ENCODE measurements at regions not wholly inside any gene's neighbourhood (a gene's known extent, or its start where the extent isn't known, plus 50 kb on each side); places are given as distances from the start of the nearest gene placed in this dataset.
A peak's percentile ranks its signal among the peaks of the same experiment; 100 is the strongest.

DNA sequence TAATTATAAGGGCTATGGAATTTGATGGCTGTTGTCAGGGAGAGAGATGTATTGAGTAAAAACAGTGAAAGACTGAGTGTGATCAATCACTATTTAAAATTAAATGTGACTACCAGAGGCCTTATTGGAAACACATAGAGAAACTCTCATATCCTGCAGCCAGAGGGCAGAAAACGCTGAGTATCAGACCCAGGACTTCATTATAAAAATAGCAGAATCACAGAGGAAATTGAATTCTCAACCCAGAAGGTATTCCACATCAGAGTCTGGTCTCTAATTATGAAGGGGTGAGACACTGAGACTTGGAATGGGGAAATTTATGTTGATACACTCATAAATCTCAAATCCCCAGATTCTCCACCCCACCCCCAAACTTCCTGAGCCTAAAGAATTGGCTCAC lies 69.5 kb upstream of the IL6 start:
- no peak for DNase-seq (ENCODE audit: low read depth)

DNA sequence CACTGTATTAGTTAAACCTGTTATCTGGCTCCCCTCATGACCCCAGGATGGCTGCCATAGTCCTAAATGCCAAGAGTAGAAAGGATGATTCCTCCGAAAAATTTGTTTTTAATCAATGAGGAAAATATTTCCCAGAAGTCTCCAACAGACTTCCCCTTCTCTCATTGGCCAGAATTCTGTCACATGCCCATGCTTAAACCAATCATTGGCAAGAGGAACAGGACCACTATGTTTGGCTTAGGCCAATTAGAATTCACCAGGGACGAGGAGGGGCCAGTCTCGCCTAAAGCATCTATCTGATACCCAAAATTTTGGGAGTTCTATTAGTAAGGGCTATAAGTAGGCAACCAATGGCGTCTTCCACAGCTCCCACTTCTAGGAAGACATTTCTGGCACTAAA lies 71.2 kb upstream of the IL6 start:
- no peak for DNase-seq (ENCODE audit: low read depth)

DNA sequence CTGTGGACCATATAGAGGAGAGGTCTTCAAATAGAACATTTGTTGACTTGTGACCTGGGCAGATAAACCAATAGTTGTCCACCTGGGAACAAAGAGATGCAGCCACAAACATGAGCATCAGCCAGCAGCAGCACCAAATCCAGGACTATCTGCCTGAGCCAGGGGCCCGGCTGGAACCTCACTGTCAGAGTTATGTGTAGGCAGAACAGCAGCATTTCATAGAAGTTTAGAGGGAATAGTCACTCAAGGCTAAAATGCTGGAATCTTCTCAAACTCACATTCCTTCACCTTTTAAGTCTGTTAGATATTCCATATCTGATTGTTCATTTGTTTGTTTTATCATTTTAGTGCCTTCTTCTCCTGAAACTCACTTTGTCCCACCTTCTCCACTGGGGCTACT lies 72.2 kb upstream of the IL6 start:
- no peak for DNase-seq (ENCODE audit: low read depth)

DNA sequence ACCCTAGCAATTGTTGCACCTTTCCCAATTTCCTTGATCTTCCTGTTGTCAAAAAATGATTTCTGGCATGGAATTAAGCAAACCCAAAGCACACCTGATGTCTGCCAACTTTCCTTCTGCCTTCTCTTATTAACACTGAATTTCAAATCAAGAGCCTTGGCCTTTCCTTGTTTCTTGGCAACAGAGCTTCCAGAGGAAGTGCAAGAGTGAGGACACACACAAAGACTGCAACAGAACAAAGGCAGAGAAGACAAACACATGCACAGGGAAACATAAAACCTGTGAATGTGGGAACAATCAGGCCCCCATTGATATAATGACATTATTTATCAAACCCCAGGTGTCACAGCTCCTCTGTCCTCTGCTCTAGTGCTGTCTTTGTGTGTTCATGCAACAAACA lies 73.0 kb upstream of the IL6 start:
- no peak for DNase-seq (ENCODE audit: low read depth)

DNA sequence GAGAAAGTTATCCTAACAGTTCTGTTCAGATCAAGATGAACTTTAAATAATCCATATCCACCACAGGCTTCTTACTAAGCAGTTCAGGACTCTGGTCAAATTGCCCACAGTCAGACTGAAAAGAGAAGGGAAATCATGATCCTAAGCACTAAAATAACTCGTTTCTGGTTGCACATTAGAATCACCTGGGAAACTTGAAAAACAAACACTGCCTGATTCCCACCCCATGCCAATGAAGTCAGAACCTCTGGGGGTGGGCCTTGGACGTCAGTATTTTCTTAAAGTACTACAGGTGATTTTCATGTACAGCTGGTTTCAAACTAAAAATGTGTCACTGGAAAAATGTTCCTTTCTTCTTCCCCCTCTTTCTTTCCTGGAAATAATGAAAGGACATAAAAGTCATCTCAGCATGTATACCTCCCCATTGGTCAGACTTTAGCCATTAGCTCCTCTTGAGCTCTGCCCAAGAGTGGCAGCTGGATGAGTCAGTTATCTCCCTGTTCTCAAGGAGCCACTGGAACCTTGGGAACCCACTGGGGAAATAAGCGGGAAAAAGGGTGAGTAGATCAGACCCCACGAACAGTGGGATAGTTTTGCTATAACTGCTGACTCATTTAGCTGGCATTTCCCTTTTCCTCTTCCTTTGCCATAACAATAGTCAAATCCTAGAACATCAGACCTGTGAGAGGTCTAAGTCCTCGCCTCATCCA lies 75.3 kb upstream of the IL6 start:
- no peak for DNase-seq (ENCODE audit: low read depth)

DNA sequence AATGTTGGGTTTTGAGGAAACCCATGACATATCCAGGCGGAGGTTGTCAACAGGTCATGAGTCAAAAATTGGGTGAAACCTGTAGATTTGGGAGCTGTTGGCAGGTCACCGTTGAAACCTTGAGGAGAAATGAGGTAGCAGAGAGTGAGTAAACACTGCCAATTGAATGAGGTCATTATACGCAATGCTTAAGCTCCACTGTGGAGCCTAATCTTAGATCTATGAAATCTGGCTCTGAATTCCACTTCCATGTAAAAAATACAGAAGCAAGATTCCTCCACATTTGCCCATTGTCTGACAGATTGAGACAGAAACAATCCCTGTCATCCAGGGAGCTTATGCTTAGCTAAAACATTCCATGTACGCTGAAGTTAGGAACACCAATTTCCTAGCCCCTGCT lies 76.0 kb upstream of the IL6 start:
- no peak for DNase-seq (ENCODE audit: low read depth)

DNA sequence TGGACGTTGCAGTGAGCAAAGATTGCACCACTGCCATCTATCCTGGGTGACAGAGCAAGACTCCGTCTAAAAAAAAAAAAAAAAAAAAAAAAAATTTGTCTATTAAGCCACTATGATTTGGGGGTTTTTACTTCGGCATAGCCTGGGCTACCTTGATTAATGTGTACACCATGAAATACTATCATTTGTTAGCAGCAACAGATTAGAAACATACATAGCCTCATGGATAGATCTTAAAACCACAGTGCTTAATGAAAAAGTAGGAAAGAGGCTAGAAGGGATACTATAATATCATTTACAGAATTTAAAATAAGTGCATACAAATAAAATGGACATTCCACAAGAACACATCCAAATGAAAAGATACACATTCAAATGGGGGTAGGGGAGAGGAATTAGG lies 77.3 kb upstream of the IL6 start:
- DNase-seq (ENCODE audit: low read depth) = no peak

DNA sequence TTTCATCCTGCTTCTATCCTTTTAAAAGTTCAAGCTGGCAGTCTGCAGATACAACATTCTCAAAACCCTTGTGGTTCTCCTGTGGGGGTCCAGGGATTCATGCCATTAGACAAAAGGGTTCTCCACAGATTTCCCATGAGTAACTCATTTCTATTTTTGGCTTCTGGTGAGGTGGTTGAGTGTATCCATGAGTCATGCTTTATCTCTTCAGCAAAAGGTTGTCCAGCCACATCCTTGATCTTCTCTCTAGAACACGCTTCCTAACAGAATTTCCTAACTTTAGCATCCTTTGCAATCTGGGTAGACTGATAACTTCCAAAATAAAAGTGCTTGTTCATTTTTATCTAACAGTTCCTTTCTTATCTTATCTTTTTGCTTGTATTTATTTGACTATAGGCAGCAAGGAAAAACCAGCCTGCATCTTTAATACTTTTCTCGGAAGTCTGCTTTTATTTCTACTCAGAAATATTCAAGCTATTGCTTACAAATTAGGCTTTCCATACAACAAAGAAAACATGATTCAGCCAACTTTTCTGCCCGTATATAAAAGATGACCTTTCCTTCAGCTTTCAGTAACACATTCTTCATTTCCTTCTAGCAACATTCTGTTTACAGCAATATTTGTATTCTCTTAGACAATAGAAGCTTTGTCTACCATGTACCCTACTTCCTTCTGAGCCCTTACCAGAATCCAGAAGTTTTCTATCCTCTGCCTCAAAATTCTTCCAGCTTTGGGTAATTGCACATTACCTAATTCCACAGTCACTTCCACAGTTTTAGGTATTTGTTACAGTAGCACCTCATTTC lies 79.3 kb upstream of the IL6 start:
- DNase-seq (ENCODE audit: low read depth) = peak; percentile 52

DNA sequence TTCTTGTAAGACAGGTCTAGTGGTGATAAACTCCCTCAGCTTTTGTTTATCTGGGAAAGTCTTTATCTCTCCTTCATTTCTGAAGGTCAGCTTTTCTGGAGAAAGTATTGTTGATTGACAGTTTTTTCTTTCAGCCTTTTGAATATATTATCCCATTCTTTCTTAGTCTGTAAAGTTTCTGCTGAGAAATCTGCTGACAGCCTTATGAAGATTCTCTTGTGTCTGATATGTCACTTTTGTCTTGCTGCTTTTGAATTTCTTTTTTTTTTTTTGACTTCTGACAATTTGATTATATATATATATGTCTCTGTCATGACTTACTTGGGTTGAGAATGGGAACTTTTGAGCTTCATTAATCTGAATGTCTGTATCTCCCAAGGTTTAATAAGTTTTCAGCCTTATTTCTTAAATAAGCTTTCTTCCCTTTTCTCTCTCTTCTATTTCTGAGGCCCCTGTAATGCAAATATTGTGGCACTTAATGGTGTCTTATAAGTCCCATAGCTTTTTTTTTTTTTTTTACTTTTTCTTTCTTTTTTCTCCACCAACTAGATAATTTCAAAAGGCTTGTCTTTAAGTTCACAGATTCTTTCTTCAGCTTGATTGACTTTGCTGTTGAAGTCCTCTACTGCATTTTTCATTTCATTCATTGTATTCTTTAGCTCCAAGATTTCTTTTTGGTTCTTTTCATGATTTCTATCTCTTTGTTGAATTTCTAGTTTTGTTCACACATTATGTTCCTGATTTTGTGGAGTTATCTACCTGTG lies 81.4 kb upstream of the IL6 start:
- no peak for DNase-seq (ENCODE audit: low read depth)

DNA sequence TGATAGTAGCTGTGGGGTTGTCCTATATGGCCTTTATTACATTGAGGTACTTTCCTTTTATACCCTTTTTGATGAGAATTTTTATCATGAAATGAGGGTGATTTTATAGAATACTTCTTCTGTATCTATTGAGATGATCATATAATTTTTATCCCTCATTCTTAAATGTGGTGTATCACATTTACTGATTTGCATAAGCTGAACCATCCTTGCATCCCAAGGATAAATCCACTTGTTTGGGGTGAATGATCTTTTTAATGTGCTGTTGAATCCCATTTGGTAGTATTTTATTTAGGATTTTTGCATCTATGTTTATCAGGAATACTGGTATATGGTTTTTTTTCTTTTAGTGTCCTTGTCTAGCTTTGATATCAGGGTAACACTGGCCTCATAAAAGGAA lies 84.5 kb upstream of the IL6 start:
- no peak for DNase-seq (ENCODE audit: low read depth)

DNA sequence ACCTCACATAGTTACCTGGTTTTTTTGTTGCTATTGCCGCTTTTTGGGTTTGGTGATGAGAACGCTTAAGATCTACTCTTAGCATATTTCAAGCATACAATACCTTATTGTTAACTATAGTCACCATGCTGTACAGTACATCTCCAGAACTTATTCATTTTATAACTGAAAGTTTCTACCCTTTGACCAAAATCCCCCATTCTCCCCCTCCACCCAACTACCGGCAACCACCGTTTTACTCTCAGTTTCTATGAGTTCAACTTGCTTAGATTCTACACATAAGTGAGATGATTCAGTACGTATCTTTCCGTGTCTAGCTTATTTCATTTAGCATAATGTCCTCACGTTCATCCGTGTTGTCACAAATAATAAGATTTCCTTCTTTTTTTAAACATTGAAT lies 86.7 kb upstream of the IL6 start:
- no peak for DNase-seq (ENCODE audit: low read depth)

DNA sequence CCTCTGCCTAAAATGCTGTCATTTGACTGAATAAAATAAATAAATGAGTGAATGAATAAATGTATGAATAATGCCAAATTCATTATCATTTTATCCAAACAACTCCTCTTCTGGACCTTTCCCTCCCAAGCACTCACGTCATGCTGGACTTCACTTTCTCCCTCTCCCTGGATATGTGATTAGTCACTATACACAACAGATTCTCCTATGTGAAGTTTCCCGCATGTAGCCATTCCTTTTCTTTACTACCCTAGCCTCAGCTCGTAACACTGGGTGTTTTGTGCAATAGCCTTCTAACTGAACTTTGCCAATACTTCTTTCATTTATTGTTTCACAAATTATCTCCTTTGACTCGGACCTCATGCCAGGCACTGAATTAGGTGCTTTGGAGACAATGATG lies 87.6 kb upstream of the IL6 start:
- DNase-seq (ENCODE audit: low read depth) = no peak

DNA sequence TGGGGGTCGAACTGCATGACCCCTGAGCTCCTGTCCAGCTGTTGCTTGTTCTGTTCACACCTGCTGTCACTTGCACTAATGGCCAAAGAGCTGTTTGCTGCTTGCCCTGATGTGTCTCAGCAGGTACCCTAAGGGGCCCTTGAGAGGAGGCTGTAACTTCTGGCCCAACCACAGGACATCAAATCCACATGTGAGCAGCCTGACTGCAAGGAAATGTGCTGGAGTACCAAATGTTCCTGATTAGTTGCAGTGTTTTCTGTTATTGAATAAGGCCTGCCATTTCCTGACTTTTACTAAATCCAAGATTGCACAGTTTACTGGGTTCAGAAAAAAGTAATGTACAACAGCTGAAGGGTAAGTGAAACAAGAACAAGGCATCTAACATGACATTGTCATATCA lies 91.7 kb upstream of the IL6 start:
- peak; percentile 76 for DNase-seq (ENCODE audit: low read depth)

DNA sequence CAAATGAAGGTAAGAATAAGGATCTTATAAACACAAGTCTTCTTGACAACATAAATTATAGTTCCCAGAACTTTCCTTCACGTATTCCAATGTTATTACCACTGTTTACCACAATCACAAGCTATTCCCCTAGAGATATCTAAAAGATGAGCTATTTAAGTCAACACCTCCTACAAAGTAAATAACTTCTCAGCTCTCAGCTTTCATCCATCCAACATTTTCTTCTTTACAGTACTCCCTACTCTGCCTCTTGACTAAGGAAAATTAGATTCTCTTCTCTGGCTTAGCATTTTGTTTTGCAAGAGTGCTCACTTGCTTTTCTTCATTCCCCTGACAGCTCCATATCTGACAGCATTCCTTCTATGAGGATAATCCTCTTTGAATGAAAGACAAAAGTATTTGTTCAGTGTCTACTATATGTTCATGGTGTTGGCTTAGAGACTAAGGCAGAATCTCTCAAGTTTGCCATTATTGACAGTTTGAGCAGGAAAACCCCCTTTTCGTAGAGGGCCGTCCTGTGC lies 93.0 kb upstream of the IL6 start:
- peak; percentile 14 for DNase-seq (ENCODE audit: low read depth)

DNA sequence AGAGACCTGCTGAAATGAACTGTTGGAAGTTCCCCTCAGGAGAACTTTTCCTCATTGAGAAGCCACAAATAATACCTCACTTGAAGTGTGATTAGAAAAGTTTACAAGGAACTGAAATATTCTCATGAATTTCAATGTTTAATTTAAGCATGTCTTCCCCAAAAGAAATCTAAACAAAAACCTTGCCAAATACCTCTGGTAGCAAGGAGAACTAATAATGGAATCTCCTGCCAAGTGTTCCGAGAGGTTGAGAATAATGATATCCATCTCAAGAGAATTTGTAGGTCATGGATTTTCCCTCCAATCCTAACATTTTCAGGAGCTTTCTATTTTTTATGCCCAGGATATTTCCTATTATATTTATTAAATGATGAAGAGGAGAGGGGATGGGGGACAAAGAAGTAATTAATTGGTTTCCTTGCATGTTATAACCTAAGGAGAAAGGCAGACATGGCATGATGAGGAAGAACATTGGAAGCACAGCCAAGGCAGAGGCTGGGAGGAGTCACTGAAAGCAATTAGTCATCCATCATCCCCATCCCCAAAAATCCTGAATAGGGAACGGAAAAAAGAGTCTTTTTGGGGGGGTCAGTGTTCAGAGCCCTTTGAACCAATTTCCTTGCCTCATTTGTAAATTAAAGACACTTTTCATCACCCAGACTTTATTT lies 93.6 kb upstream of the IL6 start:
- DNase-seq (ENCODE audit: low read depth) = peak; percentile 21

DNA sequence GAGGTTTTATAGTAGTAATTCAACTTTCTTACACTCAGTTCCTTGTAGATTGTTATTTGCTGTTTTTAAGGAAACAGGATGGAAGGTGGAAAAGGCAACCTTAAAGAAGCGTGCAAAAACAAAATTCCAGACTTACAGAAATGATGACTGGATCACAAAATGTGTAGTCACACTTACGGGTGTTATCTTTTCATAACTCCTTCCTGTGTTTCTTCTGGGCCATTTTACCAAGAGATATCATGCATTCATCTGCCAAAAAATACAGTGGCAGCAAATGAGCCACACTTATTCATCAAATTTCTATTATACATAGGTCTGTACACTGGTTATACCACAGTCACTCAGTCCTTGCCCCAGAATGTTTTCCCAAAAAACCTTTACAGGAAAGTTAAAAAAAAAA lies 94.3 kb upstream of the IL6 start:
- no peak for DNase-seq (ENCODE audit: low read depth)

DNA sequence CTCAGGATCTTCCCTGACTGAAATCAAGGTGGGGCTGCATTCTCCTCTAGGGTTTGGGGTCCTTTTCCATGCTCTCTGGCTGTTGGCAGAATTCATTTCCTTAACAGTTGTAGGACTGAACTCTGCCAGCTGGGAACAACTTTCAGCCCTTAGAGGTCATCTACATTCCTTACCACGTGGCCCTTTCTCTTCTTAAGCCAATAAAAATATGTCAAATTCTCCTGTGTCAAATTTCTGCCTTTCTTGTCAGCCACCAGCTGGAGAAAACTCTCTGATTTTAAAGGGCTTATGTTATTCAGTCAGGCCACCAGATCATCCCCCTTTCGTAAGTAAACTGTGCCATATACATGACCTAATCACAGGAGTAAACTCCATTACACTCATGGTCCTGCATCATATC lies 95.3 kb upstream of the IL6 start:
- no peak for DNase-seq (ENCODE audit: low read depth)

DNA sequence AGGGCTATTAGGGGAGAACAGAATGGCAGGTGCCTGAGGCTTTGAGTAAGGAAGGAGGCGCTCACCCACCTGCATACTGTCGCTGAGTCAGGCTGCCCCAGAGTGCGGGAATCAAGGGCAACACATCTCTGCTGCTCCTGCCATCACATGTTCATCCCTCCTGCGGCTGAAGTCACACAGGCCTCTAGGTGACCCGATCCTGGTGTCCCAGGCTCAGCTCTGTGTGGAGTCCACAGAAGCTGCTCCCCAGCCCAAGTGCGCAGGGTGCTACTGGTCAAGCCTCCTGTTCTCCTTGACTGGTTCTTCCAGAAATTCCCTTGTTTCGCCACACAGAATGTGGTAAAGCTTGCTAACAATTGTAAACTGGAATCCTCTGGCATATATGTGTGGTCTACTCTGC lies 96.9 kb upstream of the IL6 start:
- DNase-seq (ENCODE audit: low read depth) = no peak

DNA sequence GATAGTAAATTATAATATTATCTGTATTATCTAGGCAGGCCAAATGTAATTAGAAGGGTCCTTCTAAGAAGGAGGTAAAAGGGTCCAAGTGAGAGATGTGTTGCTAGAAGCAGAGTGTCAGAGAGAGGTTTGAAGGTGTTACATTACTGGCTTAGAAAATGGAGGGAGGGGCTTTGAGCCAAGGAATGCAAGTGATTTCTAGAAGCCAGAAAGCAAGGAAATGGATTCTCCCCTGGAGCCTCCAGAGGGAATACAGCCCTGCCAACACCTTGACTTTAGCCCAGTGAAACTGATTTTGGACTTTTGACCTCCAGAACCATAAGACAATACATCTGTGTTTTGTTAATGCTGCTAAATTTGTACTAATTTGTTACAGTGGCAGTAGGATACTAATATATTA lies 97.9 kb upstream of the IL6 start:
- DNase-seq (ENCODE audit: low read depth) = no peak

DNA sequence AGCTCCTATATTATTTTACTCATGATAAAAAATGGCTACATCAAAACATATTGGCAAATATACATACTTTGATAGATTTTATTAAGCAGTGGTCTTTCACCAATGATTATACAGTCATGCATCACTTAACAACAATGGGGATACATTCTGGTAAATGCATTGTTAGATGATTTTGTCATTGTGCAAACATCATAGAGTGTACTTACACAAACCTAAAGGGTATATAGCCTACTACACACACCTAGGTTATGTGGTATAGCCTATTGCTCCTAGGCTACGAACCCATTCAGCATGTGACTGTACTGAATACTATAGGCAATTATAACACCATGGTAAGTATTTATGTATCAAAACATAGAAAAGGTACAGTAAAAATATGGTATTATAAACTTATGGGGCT lies 98.9 kb upstream of the IL6 start:
- no peak for DNase-seq (ENCODE audit: low read depth)

DNA sequence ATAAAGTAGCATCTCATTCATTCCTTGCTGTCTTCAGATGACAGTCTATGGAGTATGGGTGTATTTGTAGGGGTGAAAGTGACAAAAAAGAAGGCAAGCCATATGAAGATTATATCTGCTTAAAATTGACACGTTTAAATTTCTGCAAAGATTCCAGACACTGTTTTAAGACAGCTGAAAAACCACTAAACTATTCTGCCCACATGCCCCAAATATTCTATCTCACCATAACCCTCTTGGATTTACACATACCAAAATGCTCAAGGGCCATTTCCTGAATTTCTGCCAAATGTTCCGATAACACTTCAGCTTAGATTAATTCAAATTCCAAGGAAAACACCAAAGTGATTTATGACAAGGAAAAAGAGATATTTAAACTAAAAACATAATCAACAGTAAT lies 99.9 kb upstream of the IL6 start:
- peak; percentile 36 for DNase-seq (ENCODE audit: low read depth)

DNA sequence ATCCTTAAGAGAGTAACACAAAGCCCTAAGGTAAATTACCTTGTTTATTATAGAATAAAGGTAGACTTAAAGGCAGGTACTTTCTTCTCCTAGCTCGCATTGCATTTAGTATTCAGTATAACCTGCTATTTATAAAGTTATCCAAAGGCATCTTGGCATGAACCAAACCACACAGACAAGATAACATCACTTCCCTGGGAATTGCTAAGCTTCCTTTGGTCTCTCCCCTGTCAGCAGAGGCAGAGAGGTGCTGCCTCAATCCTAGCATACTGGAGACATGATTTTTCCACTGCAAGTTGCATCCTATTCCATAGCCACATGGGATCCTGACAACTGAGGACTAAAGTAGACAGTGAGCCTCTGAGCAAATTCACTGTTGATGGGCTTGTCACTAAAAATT lies 101.7 kb upstream of the IL6 start:
- no peak for DNase-seq (ENCODE audit: low read depth)
